Neural progenitor cell (in vitro differentiated cells): ENCODE measurements at regions not wholly inside any gene's neighbourhood (a gene's known extent, or its start where the extent isn't known, plus 50 kb on each side); places are given as distances from the start of the nearest gene placed in this dataset.

Experiments used
- EZH2 ChIP-seq: fragments of 200-600 bp; sonication (generic); IDR thresholded peaks from 2 replicates; pipeline ENCODE4 v1.6.1; 2017; ENCODE audit warnings: antibody characterized with exemption, mild to moderate bottlenecking, moderate library complexity
- EZH2phosphoT487 ChIP-seq: fragments of 200-600 bp; sonication (generic); IDR thresholded peaks from 2 replicates; pipeline ENCODE4 v1.6.1; 2017; ENCODE audit warnings: antibody characterized with exemption
- TF ChIP-seq, protein P1 (sequence below): fragments of 200-600 bp; sonication (generic); IDR thresholded peaks from 2 replicates; pipeline ENCODE4 v1.5.1; 2017; ENCODE audit warnings: antibody characterized with exemption, mild to moderate bottlenecking

DNA sequence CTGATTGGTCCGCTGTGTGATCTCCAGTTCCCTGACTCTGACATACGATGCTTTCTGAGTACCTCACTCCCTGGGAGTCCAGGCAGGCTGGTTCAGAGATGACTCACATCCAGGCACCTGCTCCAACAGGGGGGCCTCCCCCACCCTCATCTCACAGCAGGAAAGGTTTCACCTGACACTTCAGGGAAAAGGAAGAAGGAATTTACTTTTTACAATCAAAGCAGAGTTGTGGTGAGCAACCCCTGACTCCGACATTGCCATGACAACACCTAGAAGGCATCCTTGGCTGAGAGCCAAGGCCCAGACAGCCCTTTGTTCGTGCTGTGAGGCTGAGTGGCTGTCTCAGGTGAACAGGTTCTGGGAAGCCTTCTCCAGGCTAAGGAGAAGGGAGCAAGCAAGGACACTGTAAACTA lies 164.6 kb upstream of the GJB5 start:
- TF ChIP-seq, protein P1, sequence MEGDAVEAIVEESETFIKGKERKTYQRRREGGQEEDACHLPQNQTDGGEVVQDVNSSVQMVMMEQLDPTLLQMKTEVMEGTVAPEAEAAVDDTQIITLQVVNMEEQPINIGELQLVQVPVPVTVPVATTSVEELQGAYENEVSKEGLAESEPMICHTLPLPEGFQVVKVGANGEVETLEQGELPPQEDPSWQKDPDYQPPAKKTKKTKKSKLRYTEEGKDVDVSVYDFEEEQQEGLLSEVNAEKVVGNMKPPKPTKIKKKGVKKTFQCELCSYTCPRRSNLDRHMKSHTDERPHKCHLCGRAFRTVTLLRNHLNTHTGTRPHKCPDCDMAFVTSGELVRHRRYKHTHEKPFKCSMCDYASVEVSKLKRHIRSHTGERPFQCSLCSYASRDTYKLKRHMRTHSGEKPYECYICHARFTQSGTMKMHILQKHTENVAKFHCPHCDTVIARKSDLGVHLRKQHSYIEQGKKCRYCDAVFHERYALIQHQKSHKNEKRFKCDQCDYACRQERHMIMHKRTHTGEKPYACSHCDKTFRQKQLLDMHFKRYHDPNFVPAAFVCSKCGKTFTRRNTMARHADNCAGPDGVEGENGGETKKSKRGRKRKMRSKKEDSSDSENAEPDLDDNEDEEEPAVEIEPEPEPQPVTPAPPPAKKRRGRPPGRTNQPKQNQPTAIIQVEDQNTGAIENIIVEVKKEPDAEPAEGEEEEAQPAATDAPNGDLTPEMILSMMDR = no peak
- TF ChIP-seq EZH2phosphoT487 (no peak), EZH2 (no peak)
